Motor neuron (in vitro differentiated cells): ENCODE measurements at regions not wholly inside any gene's neighbourhood (a gene's known extent, or its start where the extent isn't known, plus 50 kb on each side); places are given as distances from the start of the nearest gene placed in this dataset.
"Not testable (repeated sequence)": the region's sequence is repeated elsewhere in the genome, so short reads cannot be mapped to it uniquely, and the experiment has no call there.

Source experiments
- ATAC-seq, 8 experiments: fragments of 200-7000 bp; cut with Tn5 transposase; replicated peaks in 6 of 8; 2 replicates each; pipeline ENCODE4 v1.8.0; 2021; ENCODE audit warnings: mild to moderate bottlenecking in 8 of 8, moderate library complexity in 8 of 8
- H3K27ac ChIP-seq, 2 donors: fragments of 250-450 bp; sonication (Bioruptor Pico); 2 replicates each; pipeline ENCODE4 v1.9.0; 2021; ENCODE audit warnings: antibody characterized with exemption in 2 of 2, mild to moderate bottlenecking in 2 of 2, moderate library complexity in 1 of 2
- H3K4me1 ChIP-seq, 2 donors: fragments of 250-450 bp; sonication (Bioruptor Pico); replicated peaks in 1 of 2; 2 replicates each; pipeline ENCODE4 v1.6.1; 2021; ENCODE audit warnings: antibody characterized with exemption in 2 of 2, mild to moderate bottlenecking in 2 of 2, moderate library complexity in 1 of 2
- H3K4me3 ChIP-seq, 5 donors: fragments of 250-450 bp; sonication (Bioruptor Pico); 2 replicates each; pipeline ENCODE4 v1.9.0; 2021; ENCODE audit warnings: antibody characterized with exemption in 5 of 5, mild to moderate bottlenecking in 5 of 5, moderate library complexity in 4 of 5
- WGBS, 10 experiments: fragments of 450-650 bp; shearing (Covaris generic); methylation state at CpG; one replicate each; pipeline ENCODE4 v1.0.0; 2022; 5-methylcytosine and 5-hydroxymethylcytosine counted together
- in situ Hi-C, 9 experiments: fragments of 400-800 bp; cut with MboI; loops; one replicate each; pipeline ENCODE4 v1.15.0; 2021; ENCODE audit warnings: low sequenced_read_pairs in 9 of 9, low pct_unique_long_range_greater_than_20kb in 2 of 9; ENCODE audit not compliant: unreplicated experiment in 9 of 9

DNA sequence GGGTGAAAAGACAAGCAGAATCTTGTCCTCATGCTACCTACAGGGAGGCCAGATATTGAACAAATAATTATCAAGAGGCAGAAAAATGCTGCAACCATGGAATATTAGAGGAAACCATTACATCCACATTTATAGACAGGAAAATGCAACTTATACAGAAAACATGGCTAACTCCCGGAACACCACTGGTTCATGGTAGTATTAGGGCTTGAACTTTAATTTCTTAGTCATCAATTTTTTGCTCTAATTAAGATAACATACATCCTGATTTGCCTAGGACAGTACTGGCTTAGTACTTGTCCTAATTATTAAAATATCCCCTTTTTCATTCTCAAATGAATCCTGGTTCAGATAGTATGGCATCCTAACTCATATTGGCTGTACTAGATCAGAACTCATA, 76.3 kb upstream of the TGFBR2 start:
- Histone ChIP-seq H3K27ac (no peak overlapping the region), H3K4me1 (no peaks in the 10 kb centered on the region), H3K4me3 (no peak overlapping the region)
- 83 to 100% (median 100%) methylated on average over 1 of the region's 1 CpG; no CpG with 5 or more reads in 3 of the 10 experiments for WGBS, 10 experiments
- in situ Hi-C loops, result no loop called here
- ATAC-seq, result no peak

DNA sequence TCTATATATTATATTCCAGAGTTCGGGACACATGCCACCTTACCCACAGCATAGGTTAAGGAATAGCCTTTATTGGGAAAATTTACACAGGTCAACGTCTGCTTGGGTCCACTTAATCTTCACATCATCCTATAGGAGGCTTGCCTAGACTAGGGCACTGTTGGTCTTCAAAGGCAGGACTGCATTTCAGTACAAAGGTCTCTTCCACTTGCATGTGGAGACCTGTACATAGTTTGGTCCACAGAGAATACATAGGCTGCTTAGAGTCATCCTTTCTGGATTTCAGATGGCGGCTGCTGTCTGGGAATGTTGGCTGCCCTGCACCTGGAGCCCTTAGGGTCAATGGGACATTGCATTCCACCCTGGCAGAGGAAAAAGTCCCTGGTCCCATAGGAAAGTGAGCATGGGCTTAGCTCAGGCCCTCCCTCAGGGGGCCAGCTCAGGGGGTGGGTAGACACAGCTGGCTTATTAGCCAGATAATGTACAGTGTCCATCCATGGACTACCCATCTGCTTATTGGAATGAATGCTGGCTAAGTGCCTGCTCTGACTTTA, 75.3 kb upstream of the TGFBR2 start:
- no peak overlapping the region for H3K27ac ChIP-seq
- 33 to 100% (median 87%) methylated on average over 1 to 3 of the region's 3 CpGs; no CpG with 5 or more reads in 4 of the 10 experiments for WGBS, 10 experiments
- ATAC-seq, result no peak
- no peaks in the 10 kb centered on the region for H3K4me1 ChIP-seq
- no peak overlapping the region for H3K4me3 ChIP-seq
- in situ Hi-C loops, result no loop called here

DNA sequence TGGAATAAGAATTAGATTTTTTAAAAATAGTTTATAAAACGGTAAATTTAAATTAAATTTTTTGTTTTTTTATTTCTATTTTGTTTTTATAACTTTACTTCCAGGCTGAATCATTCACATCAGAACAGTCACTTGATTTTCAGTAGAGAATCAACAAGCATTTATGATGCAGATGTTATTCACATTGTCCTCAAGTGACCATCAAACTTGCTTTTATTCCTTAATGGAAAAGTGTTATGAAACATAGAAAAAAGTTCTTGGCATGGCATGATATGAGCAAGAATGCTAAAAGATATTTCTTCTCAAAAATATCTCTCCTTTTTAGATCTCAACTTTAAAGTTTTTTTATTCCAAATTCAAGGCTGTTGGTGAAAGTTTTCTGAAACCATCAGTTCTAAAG, 70.9 kb upstream of the TGFBR2 start:
- Histone ChIP-seq H3K27ac (no peak overlapping the region), H3K4me3 (no peak overlapping the region), H3K4me1 (no peaks in the 10 kb centered on the region)
- no peak for ATAC-seq
- WGBS, 10 experiments, result 0 to 100% (median 67%) methylated on average over 1 of the region's 1 CpG
- in situ Hi-C loops, result no loop called here

DNA sequence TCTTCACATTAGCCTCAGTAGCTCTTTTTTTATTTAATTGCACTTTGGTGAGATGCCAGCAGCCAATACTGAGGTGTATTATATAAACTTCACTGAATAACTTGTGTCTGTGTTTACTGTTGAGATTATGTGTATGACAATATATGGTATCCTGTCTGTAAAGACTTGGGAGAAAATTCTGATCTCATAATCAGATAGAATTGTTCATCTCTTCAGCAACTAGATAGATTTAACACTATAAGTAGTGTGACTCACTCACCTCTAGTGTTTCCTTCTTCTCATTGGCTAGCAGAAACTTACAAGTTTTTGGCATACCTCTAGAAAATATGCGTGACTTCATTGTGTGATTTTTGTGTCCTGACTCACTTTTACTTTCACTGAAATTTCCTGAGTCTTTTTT, 67.6 kb upstream of the TGFBR2 start:
- in situ Hi-C loops, result no loop called here
- no peak for ATAC-seq
- Histone ChIP-seq H3K4me3 (no peak overlapping the region), H3K27ac (no peak overlapping the region), H3K4me1 (no peaks in the 10 kb centered on the region)
- WGBS, 10 experiments, result 10 to 100% (median 88%) methylated on average over 1 of the region's 1 CpG; no CpG with 5 or more reads in 1 of the 10 experiments

DNA sequence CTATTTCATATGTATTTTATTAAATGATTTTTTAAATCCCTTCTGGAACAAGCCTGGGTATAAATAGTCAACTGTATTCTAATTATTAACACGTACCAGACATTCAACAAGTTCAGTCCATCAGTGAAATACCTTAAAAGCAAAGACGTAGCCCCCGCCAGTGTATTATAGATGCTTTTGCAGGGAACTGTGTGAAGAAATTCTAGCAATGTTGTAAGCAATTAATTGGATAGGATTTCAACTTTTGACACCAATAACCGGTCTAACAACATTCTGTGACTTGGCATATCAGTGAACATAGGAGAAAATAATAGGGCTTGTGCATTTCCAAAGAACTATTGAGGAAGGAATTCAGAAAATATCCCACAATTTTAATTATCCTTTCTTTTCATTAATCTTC, 67.2 kb upstream of the TGFBR2 start:
- no peak overlapping the region for H3K27ac ChIP-seq
- no peaks in the 10 kb centered on the region for H3K4me1 ChIP-seq
- 40 to 100% (median 79%) methylated on average over 1 to 4 of the region's 4 CpGs; no CpG with 5 or more reads in 1 of the 10 experiments for WGBS, 10 experiments
- H3K4me3 ChIP-seq, result no peak overlapping the region
- in situ Hi-C loops, result no loop called here
- ATAC-seq, result no peak

DNA sequence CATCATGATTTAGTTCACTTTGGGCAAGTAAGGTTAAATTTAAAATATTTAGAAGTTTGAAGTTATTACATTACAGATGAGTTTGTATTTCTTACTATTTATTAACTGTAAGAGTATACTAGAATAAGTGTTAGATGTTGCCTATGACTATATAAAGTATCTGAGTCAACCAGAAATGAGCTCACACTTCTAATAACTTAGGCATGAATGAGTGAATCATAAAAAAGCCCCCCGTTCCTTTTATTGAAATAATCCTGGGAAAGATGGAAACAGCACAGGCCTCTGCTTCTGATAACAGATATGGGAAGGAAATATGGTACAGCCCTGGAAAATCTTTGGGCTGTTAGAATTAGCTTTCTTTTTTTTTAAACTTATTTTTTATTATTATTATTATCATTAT, 66.6 kb upstream of the TGFBR2 start:
- peak in 1 of 8 experiments; percentile 37 for ATAC-seq
- 14 to 100% (median 29%) methylated on average over 1 of the region's 1 CpG; no CpG with 5 or more reads in 7 of the 10 experiments for WGBS, 10 experiments
- Histone ChIP-seq H3K4me3 (no peak overlapping the region), H3K4me1 (no peaks in the 10 kb centered on the region), H3K27ac (no peak overlapping the region)
- in situ Hi-C loops, result no loop called here

DNA sequence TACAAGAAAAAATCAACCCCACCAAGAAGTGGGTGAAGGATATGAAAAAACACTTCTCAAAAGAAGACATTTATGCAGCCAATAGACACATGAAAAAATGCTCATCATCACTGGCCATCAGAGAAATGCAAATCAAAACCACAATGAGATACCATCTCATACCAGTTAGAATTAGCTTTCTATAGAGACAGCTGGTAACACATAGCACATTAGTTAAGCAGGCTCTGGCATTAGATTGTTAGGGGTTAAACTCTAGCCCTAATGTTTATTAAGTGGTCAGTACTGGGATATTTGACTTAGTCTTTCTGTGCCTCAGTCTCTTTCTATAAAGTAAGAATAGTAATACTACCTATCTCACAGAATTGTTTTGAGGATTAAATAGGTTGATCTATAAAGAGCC, 65.2 kb upstream of the TGFBR2 start:
- H3K27ac ChIP-seq, H3K4me1 ChIP-seq, in situ Hi-C loops, H3K4me3 ChIP-seq, ATAC-seq: not testable (repeated sequence)

DNA sequence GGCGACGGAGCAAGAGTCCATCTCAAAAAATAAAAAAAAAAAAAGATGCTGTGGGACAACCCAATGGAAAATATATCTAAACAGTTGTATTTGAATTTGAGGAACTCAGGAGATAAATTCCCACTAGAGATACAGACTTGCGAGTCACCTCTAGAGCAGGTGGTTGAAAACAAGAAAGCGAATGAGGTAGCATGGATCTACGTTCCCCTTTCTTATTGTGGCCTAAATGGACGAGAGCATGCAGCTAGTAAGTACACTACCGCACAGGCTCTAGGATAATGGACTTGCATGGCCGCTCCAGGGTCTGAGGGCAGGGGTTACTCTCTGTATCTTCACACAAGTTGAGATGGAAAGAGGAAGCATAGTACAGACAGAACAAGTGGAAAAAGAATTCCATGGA, 63.5 kb upstream of the TGFBR2 start:
- no peak overlapping the region for H3K27ac ChIP-seq
- WGBS, 10 experiments, result 81 to 100% (median 98%) methylated on average over 1 to 8 of the region's 8 CpGs; no CpG with 5 or more reads in 2 of the 10 experiments
- no peak for ATAC-seq
- in situ Hi-C loops, result no loop called here
- no peak overlapping the region for H3K4me3 ChIP-seq
- no peaks in the 10 kb centered on the region for H3K4me1 ChIP-seq

DNA sequence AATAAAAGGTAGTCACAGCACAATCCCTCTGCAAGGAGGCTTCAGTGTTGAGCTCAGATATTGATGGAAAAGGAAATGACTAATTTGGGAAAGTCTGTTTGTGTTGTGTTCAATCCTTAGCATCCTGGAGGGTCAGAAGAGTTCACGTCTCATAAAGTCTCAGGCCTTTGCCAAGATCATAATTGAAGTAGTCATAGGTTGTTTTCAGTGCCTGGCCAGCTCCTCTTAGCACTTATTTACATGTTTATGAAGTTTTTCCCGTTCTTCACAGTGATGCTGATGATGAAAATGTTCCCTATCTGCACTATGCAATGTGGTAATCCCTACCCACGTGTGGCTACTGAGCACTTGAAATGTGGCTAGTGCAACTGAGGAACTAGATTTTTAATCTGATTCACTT, 61.6 kb upstream of the TGFBR2 start:
- Histone ChIP-seq H3K4me3 (no peak overlapping the region), H3K4me1 (no peaks in the 10 kb centered on the region), H3K27ac (no peak overlapping the region)
- WGBS, 10 experiments, result 0 to 94% (median 33%) methylated on average over 1 to 3 of the region's 3 CpGs; no CpG with 5 or more reads in 1 of the 10 experiments
- in situ Hi-C loops, result no loop called here
- peak in 3 of 8 experiments; percentile 44 to 96 (median 96) for ATAC-seq

DNA sequence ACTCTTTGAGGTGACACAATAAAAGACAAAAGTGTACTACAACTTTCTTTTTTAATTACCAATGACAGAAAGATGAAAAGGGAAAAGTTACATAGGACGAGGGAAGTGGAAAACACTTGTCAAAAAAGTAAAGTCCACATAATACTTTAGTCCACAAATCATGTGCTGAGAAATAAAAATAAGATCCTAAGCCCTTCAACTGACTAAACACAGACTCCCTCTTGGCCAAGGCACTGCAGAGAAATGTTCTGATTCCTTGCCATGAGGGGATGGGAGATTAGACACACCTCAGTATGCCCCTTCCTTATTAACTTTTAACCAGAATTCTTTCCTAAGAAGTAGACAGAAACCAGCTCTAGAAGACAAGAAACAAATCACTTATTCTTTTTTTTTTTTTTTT, 59.5 kb upstream of the TGFBR2 start:
- in situ Hi-C loops, result no loop called here
- no peak overlapping the region for H3K4me3 ChIP-seq
- H3K27ac ChIP-seq, result no peak overlapping the region
- 78 to 100% (median 92%) methylated on average over 1 of the region's 1 CpG for WGBS, 10 experiments
- H3K4me1 ChIP-seq, result no peaks in the 10 kb centered on the region
- no peak for ATAC-seq

DNA sequence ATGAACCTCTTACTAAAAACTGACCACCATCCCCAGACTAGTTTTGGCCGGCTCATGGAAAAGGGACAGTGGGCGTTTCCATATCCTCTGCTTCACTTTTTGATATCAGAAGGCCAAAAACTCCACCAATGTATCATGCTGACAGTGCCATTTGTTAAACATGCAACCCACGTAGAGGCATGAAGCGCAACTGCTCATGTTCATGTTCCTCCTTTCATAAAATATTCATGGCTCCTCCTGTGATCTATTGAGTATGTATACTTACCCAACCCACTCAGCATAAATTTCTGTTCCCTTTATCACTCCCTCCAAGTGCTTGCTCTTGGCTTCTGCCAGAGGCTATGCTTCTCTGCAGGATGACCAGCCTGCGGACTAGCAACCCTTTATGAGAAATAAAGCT, 58.7 kb upstream of the TGFBR2 start:
- 61 to 100% (median 92%) methylated on average over 2 to 5 of the region's 5 CpGs; no CpG with 5 or more reads in 2 of the 10 experiments for WGBS, 10 experiments

DNA sequence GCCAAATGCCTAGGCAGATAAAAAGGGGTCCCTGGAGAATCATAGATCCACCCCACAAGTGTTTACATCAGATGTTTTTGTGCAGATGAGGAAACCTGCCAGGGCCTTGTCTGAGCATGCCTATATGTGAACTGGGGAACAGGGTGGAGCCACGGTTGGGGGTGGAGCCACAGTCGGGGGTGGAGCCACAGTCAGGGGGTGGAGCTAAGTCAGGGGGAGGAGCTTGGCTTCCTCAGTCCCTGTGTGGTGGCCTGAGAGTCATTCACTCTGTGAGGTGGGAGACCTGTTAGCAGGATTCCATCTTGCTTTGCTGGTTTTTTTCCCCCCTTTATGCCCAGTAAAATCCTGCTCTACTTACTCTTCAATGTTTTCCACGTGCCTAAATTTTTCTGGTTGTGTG, 57.8 kb upstream of the TGFBR2 start:
- in situ Hi-C loops, result no loop called here
- Histone ChIP-seq H3K27ac (no peak overlapping the region), H3K4me1 (no peaks in the 10 kb centered on the region), H3K4me3 (no peak overlapping the region)
- 50 to 100% (median 79%) methylated on average over 1 to 2 of the region's 3 CpGs; no CpG with 5 or more reads in 5 of the 10 experiments for WGBS, 10 experiments
- ATAC-seq, result peak in 2 of 8 experiments; percentile 34 to 37

More for the DNA sequence above, 58.7 kb upstream of the TGFBR2 start:
- Histone ChIP-seq H3K4me3 (no peak overlapping the region), H3K4me1 (no peaks in the 10 kb centered on the region), H3K27ac (no peak overlapping the region)
- in situ Hi-C loops, result no loop called here
- ATAC-seq, result no peak

DNA sequence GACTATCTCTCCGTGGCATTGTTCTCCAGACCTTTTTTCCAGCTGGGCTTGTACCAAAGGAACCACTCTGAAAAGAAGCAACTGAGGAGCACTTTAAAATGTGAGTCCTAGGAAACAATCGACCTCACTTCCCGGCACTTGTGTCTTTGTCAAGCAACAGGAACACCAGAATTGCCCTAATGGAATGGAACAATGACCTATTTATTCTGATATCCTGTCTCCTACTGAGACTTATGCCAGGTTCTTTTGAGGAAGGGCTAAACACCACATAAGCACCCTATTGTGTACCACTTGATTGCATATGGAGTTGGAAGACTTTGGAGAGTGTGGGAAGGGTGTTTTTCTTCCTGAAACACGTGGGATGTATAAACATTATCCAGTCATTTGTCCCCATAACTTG, 56.8 kb upstream of the TGFBR2 start:
- in situ Hi-C loops, result no loop called here
- ATAC-seq, result peak in 4 of 8 experiments; percentile 29 to 53 (median 52)
- Histone ChIP-seq H3K27ac (no peak overlapping the region), H3K4me3 (no peak overlapping the region), H3K4me1 (no peaks in the 10 kb centered on the region)
- WGBS, 10 experiments, result 0 to 72% (median 10%) methylated on average over 1 to 4 of the region's 4 CpGs

DNA sequence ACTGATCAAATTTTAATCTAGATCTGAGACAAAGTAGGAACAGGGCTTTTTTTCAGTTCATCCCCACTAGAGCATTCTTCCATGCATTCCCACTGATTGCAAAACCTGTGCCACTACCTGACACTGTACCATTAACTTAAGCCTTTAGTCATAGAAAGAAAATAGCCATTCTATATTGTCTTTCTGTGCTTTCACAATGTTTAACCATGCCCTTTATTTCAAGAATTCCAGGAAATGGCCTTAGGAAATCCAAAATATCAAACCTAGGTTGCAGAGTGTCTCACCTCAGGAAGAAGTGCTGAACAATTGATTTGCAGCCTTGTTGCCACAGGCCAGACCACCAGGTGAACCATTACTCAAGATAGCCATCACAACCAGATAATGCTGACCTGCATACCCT, 56.2 kb upstream of the TGFBR2 start:
- no peaks in the 10 kb centered on the region for H3K4me1 ChIP-seq
- H3K27ac ChIP-seq, result no peak overlapping the region
- no peak for ATAC-seq
- H3K4me3 ChIP-seq, result no peak overlapping the region
- in situ Hi-C loops, result no loop called here
